ENCODE measurements at regions not wholly inside any gene's neighbourhood (a gene's known extent, or its start where the extent isn't known, plus 50 kb on each side); places are given as distances from the start of the nearest gene placed in this dataset.
"Not testable (repeated sequence)": the region's sequence is repeated elsewhere in the genome, so short reads cannot be mapped to it uniquely, and the experiment has no call there.

DNA sequence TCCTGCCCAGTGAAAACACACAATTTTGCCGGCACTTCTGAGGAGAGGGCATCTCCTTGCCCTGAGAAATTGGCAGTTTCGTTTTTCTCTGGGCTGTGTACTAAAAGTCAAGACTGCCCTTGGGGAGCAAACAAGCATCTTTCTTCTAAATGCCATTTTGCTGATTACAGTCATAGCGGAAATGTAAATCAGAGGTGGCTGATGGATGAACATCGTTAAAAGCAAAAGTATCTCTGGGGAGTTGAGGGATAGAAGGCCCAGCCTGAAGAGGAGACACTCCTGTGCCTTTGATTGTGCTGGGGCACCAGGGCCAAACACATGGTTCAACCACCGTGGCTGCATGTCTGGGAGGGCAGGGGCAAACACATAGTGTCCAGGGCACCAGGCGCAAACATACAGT, 49.8 kb downstream of the ABCC12 start:
- no peak for DNase-seq

GRCh38 chr16:48105456-48105855, 50.3 kb downstream of the ABCC12 start:
- DNase-seq = no peak

DNA sequence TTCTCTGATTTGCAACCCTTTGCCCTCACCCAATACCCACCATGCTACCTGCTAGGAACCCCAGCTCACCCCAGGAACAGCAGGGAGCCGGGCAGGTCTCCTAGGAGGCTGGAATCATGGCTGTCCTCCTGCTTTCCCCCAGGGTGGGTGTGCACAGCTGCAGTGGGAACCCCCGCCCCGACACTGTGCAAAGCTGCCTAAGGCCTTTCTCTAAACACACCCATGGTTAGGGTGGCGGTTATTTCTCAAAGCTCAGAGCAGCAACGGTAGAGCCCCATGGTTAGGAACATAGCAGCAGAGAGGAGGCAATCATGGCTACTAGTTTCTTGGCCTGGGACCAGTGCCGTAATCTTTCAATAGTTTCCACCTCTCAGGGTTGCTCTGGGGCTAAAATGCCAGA, 52.2 kb downstream of the ABCC12 start:
- no peak for DNase-seq

DNA sequence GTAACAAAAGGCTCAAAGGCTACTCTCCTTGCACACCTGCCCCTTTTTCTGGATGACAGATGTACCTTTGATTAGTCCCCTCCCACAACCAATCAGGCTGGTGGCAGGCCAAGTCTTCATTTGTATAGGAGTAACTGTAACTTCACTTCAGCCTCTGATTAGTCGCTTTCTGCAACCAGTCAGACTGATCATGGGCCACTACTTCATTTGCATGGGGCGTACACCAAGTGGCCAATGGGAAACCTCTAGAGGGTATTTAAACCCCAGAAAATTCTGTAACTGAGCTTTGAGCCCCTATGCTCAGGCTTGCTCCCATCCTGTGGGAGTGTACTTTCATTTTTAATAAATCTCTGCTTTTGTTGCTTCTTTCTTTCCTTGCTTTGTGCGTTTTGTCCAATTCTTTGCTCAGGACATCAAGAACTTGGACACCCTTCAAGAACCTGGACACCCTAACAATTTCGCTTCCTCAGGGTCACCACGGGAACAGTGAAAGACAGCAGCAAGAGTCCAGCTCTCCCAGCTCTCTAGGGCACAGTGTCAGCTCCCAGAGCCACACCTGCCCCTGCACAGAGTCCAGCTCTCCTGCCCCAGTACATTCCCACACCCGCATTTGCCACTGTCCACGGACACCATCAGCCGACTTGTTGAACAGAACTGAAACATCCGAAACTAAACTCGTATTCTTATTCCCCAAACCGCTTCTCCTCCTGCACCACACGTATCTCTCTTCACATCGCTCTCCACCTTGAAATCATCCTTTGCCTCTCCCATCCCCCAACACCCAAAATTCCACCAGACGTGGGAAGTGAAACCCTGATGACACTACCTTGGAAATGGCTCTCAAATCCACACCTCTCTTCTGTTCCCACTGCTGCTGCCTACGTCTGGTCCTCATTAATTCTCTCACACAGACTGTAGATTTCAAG, 53.4 kb downstream of the ABCC12 start:
- no peak for DNase-seq

DNA sequence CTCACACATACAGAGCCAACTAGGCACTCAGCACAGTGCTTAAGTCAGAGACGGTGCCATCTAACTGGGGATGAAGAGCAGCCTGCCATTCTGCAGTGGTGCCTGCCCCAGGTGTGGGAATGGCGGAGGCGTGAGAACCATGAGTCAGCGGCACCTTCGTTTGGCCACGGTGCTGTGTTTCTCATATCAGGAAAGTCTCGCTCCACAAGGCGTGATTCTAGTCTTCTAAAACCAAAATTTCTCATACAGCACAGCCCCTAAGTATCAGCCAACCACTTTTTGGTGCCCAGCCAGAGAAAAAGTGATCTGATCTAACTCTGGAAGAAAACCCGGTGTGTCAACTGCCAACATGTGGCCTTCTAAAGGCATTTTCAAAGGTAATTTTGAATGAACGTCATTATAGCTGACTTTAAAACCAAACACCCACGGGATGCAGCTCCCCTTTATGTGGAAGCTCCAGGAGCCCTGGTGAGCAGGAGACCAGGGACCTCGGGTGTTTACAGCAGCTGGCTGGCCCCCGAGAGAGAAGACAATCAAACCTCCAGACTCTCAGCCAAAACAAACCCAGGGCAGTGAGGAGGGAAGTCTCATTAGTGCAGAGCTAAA, 54.6 kb downstream of the ABCC12 start:
- DNase-seq = no peak

GRCh38 chr16:48099455-48099854, 56.3 kb downstream of the ABCC12 start:
- DNase-seq = no peak

DNA sequence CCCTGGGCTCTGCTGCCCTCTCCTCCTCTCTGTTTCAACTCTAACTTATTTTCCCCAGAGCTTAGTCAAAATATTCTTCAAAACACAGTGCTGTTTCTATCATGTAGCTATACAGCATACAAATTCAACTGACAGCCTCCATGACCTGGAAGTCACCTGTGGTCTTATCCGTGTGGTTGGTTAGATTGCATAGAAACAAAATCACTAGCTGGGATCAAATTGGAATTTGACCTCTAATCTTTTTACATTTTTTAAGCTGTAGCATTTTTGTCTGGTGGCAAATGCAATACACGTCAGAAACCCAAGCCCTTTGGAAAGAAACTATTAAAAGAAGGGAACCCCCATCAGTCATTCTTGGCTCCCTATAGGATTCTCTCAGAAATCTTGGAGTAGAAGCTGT, 57.3 kb downstream of the ABCC12 start:
- DNase-seq = no peak

DNA sequence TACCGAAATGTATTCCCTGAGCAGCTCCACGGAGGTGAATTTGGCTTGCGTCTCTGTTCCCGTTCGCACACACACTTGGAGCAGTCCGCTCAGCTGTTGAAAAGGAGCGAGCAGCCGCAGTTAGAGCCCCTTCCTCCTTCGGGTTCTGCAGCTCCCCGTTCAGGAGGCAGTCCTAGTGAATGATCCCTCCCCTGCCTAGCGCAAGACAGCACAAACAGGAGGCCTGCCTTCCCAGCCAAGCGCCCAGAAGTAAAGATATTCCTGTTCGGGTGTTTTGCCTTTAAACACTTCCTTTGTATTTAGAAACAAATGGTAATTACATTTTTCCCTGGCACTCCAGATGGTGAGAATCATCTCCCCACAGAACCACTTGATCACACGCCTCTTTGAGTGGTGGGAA, 64.7 kb downstream of the ABCC12 start:
- DNase-seq = no peak

GRCh38 chr16:48089053-48089792, 66.6 kb downstream of the ABCC12 start:
- DNase-seq = no peak

- DNase-seq = no peak
These were observed 68.2 kb downstream of the ABCC12 start for GRCh38 chr16:48087639-48088038.

DNA sequence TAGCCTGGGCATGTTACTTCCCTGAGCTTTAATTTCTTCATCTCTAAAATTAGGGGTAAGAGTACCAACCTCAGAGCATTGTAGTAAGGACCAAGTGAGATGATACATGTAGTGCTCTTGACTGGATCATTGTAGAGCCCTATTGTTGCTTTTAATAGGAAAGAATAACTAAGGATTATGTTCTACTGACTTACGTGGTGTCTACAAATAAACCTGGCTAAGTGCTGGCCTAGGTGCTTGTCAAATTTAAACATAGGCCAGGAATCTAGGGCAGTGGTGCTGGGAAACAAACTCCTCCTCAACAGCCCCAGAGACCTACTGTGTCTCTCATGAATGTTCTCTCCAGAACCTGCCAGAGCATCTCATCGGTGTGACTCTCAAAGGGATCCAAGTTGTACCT, 69.4 kb downstream of the ABCC12 start:
- DNase-seq = no peak

GRCh38 chr16:48085729-48086128, 70.1 kb downstream of the ABCC12 start:
- no peak for DNase-seq

- DNase-seq = no peak
These were observed 71.0 kb downstream of the ABCC12 start for GRCh38 chr16:48084826-48085225.

DNA sequence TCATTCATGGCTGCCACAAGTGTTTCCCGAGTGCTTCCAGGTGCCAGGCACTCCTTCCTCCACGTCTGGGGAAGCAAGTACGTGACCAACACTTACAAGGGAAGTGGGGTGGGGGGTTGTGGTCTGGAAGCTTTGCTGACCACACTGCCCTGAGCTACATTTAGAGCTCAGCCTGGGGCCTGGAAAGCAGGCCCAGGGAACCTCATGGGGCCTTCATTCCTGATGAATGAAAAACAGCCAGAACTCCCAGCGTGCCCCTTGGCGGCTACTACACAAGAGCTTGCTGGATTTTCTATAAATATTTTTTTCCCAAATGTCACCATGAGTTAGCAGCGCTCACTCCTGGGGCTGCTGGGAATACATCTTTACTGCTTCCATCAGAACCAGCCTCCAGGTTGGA, 73.3 kb downstream of the ABCC12 start:
- no peak for DNase-seq

DNA sequence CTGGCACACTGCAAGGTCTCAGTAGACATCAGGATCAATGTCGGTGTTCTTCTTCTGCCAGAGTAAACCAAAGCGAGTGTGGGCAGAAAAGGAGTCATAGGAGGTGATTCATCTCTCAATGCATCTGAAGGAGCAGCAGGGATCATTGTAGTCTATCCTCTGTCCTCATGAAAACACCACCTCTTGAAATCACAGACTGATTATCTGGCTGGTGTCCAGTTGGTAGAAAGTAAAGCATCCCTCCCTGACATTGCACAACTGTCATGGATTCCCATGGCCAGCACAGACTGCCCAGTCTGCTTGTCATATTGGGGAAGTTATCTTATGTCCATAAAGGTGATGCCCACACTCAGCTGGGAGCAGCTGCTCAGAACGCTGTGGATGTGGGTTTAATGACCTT, 74.1 kb downstream of the ABCC12 start:
- no peak for DNase-seq

DNA sequence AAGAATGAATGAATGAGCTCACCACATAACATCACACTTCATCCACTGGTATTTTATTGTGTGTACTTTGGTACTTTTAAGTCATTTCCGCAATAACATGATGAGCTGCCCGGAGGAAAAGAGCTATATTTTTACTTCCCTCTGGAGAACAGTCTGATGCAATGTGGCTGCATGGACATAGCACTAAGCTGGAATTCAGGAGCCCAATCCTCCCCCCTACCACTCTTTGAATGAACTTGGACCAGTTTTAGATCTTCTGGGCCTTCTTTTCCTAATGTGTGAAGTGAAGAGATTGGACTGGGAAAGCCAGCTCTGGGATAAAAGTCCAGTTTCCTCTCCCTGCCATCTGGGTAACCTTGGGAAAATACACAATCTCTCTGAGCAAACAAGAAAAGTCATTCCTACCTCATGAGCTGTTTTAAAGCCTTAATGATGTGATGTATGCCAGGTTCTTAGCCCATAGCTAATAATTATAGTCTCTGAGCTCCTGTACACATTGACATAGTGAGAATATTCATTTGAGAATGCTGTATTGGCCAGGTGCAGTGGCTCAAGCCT, 79.3 kb downstream of the ABCC12 start:
- DNase-seq = no peak

DNA sequence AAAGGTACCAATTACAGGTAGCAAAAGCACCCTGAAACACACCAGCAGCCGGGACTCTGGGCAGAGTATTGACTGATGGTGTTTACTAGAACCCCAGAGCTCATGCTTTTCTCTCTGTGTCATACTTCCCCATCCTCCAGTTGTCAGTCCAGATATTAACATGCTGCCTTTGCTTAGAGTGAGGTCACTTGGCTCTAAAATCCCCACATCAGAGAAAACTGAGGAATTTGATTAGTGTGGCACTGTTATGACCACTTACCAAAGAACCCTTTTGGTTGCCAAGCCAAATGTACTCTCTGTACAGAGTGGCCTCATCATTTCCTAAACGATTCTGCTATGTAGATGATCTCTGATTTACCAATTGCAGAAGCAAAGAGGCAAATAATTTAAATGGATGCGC, 80.4 kb downstream of the ABCC12 start:
- no peak for DNase-seq

DNA sequence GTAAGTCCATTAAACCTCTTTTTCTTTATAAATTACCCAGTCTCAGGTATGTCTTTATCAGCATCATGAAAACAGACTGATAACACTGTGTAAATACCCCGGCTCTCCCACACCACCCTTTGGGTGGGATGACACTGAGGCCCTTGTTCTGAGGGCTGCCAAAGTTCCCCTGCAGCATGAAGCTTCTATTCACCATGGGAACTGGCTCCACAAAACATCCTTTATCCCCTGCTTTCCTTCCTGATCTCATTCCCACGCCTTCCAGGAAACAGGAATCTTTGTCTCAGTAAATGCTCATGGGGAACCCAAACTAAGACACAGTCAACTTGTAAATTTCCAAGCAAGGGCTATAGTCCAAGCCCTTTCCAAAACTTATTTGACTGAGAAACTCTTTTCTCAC, 88.4 kb downstream of the ABCC12 start:
- no peak for DNase-seq

DNA sequence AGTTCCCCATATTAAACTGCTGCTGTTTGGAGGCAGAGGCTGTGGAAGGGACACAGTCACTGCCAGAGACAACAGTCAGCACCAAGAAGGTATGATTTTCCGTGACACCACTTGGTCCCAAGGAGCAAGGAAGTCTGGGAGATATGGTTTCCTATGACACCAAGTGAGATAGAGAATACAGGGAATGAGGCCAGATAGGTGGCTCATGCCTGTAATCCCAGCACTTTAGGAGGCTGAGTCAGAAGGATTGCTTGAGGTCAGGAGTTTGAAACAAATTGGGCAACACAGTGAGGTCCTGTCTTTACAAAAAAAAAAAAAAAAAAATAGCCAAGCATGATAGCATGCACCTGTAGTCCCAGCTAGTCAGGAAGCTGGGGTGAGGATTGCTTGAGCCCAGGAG, 90.8 kb downstream of the ABCC12 start:
- no peak for DNase-seq

DNA sequence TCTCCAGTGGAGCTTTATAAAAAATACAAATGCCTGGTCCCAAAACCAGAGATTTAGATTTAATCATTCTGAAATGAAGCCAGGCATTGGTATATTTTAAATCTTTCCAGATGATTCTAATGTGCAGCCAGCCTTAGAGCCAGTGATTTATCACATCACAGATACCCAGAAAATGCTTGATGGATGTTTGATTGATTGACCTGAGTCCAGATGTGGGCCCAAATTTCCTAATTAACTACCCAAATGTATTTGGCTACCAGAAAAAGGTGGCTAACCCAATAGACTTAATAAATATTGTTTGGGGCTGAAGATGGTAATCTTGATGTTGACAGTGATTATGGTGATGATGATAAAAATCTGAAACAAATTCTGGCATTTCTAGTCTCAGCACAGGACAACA, 93.1 kb downstream of the ABCC12 start:
- DNase-seq = no peak

GRCh38 chr16:48059936-48060335, 95.9 kb downstream of the ABCC12 start:
- DNase-seq = no peak

DNA sequence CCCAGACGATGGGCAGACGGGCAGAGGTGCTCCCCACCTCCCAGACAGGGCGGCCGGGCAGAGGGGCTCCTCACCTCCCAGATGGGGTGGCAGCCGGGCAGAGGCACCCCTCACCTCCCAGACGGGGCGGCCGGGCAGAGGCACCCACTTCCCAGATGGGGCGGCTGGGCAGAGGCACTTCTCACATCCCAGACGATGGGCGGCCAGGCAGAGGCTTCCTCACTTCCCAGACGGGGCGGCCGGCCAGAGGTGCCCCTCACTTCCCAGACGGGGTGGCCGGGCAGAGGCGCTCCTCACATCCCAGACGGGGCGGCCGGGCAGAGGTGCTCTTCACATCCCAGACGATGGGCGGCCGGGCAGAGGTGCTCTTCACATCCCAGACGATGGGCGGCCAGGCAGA, 96.6 kb downstream of the ABCC12 start:
- not testable (repeated sequence) for DNase-seq

DNA sequence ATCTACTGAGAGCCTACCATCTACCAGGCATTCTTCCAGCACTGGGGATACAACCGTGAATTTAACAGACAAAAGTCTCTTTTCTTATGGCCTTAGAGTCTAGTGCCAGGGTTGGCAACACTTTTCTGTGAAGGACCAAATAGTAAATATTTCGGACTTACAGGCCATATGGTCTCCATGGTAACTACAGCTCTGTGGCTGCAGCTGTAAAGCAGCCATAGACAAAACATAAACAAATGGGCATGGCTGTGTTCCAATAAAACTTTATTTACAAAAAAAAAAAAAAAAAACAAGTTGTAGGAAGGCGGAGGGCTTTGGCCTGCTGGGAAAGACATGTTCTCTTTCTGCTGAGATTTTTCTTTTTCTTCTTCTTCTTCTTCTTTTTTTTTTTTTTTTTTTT, 98.7 kb downstream of the ABCC12 start:
- DNase-seq = no peak

Data from CD4-positive, alpha-beta T cell treated with Interleukin-17A for 1 hour (primary cell).